ENCODE measurements at regions not wholly inside any gene's neighbourhood (a gene's known extent, or its start where the extent isn't known, plus 50 kb on each side); places are given as distances from the start of the nearest gene placed in this dataset.

GRCh38 chr9:12133416-12133815 is 559.8 kb upstream of the TYRP1 start:
- DNase-seq (ENCODE audit: low read depth) = peak; percentile 15

GRCh38 chr9:12141422-12141821 is 551.8 kb upstream of the TYRP1 start:
- no peak for DNase-seq (ENCODE audit: low read depth)

GRCh38 chr9:12155401-12156134 is 537.6 kb upstream of the TYRP1 start:
- DNase-seq (ENCODE audit: low read depth) = no peak

- no peak for DNase-seq (ENCODE audit: low read depth)
Observed at GRCh38 chr9:12162181-12162815, 530.9 kb upstream of the TYRP1 start.

GRCh38 chr9:12163723-12164458 is 529.3 kb upstream of the TYRP1 start:
- DNase-seq (ENCODE audit: low read depth) = no peak

GRCh38 chr9:12166518-12166917 is 526.7 kb upstream of the TYRP1 start:
- no peak for DNase-seq (ENCODE audit: low read depth)

- DNase-seq (ENCODE audit: low read depth) = peak; percentile 73
Observed at GRCh38 chr9:12170456-12170855, 522.7 kb upstream of the TYRP1 start.

- DNase-seq (ENCODE audit: low read depth) = no peak
Observed at GRCh38 chr9:12178634-12179033, 514.6 kb upstream of the TYRP1 start.

GRCh38 chr9:12182806-12183205 is 510.4 kb upstream of the TYRP1 start:
- DNase-seq (ENCODE audit: low read depth) = no peak

- DNase-seq (ENCODE audit: low read depth) = peak; percentile 6
Observed at GRCh38 chr9:12183321-12183720, 509.9 kb upstream of the TYRP1 start.

- DNase-seq (ENCODE audit: low read depth) = no peak
Observed at GRCh38 chr9:12185856-12186255, 507.3 kb upstream of the TYRP1 start.

- no peak for DNase-seq (ENCODE audit: low read depth)
Observed at GRCh38 chr9:12191630-12192029, 501.6 kb upstream of the TYRP1 start.

GRCh38 chr9:12194731-12195130 is 498.5 kb upstream of the TYRP1 start:
- DNase-seq (ENCODE audit: low read depth) = no peak

- no peak for DNase-seq (ENCODE audit: low read depth)
Observed at GRCh38 chr9:12195456-12195855, 497.7 kb upstream of the TYRP1 start.

- no peak for DNase-seq (ENCODE audit: low read depth)
Observed at GRCh38 chr9:12204512-12204911, 488.7 kb upstream of the TYRP1 start.

- DNase-seq (ENCODE audit: low read depth) = no peak
Observed at GRCh38 chr9:12212860-12213259, 480.3 kb upstream of the TYRP1 start.

GRCh38 chr9:12221470-12221869 is 471.7 kb upstream of the TYRP1 start:
- DNase-seq (ENCODE audit: low read depth) = no peak

- no peak for DNase-seq (ENCODE audit: low read depth)
Observed at GRCh38 chr9:12224449-12224848, 468.7 kb upstream of the TYRP1 start.

- no peak for DNase-seq (ENCODE audit: low read depth)
Observed at GRCh38 chr9:12230708-12231107, 462.5 kb upstream of the TYRP1 start.

- DNase-seq (ENCODE audit: low read depth) = no peak
Observed at GRCh38 chr9:12231832-12232231, 461.4 kb upstream of the TYRP1 start.

- no peak for DNase-seq (ENCODE audit: low read depth)
Observed at GRCh38 chr9:12232836-12233235, 460.3 kb upstream of the TYRP1 start.

GRCh38 chr9:12253941-12254340 is 439.2 kb upstream of the TYRP1 start:
- no peak for DNase-seq (ENCODE audit: low read depth)

GRCh38 chr9:12266758-12267157 is 426.4 kb upstream of the TYRP1 start:
- no peak for DNase-seq (ENCODE audit: low read depth)
